ENCODE measurements at regions not wholly inside any gene's neighbourhood (a gene's known extent, or its start where the extent isn't known, plus 50 kb on each side); places are given as distances from the start of the nearest gene placed in this dataset.

GRCh38 chr12:114921781-114922180, 237.8 kb upstream of the TBX3 start:
- TF ChIP-seq CTCF (IDR thresholded peaks at IDR 0.05; ENCODE audit: low read depth, low read length, missing input control), result no peak
- TF ChIP-seq HNF4A (conservative IDR thresholded peaks at IDR 0.05), result no peak
- no peak for TF ChIP-seq NR2F2 (IDR thresholded peaks at IDR 0.05)
- TF ChIP-seq RXRA (IDR thresholded peaks at IDR 0.05), result no peak
- no peak for TF ChIP-seq JUND (IDR thresholded peaks at IDR 0.05)
- no peak for TF ChIP-seq ZBTB33 (IDR thresholded peaks at IDR 0.05)
- TF ChIP-seq, protein P1, sequence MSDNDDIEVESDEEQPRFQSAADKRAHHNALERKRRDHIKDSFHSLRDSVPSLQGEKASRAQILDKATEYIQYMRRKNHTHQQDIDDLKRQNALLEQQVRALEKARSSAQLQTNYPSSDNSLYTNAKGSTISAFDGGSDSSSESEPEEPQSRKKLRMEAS (IDR thresholded peaks at IDR 0.05), result no peak
- TF ChIP-seq RAD21 (IDR thresholded peaks at IDR 0.05), result no peak
- no peak for TF ChIP-seq REST (IDR thresholded peaks at IDR 0.05)
- no peak for TF ChIP-seq YY1 (IDR thresholded peaks at IDR 0.05)
- no peak for TF ChIP-seq SP1 (IDR thresholded peaks at IDR 0.05)
- no peak for TF ChIP-seq ATF3 (IDR thresholded peaks at IDR 0.05)

Measured in liver (tissue), 3 donors.